ENCODE measurements at regions not wholly inside any gene's neighbourhood (a gene's known extent, or its start where the extent isn't known, plus 50 kb on each side); places are given as distances from the start of the nearest gene placed in this dataset.
A peak's percentile ranks its signal among the peaks of the same experiment; 100 is the strongest.

GRCh38 chr3:63051920-63052319, 176.7 kb upstream of the CADPS start:
- ATAC-seq, result no peak
- no peak overlapping the region for H3K4me3 ChIP-seq
- no peaks in the 10 kb centered on the region for H3K36me3 ChIP-seq
- no peaks in the 10 kb centered on the region for H3K27me3 ChIP-seq
- DNase-seq, result no peak
- H3K4me1 ChIP-seq, result no peaks in the 10 kb centered on the region
- no peaks in the 10 kb centered on the region for H3K9me3 ChIP-seq
- no peak for TF ChIP-seq CTCF (IDR thresholded peaks at IDR 0.05)
- H3K27ac ChIP-seq, result no peak overlapping the region
- intact Hi-C loops (cut with DNase I), result no loop called here

- no peak overlapping the region for H3K4me3 ChIP-seq
- intact Hi-C loops (cut with DNase I), result no loop called here
- no peak for TF ChIP-seq CTCF (IDR thresholded peaks at IDR 0.05)
- no peak for ATAC-seq
- no peaks in the 10 kb centered on the region for H3K27me3 ChIP-seq
- DNase-seq, result no peak
- H3K27ac ChIP-seq, result no peak overlapping the region
- no peaks in the 10 kb centered on the region for H3K36me3 ChIP-seq
- no peaks in the 10 kb centered on the region for H3K4me1 ChIP-seq
- H3K9me3 ChIP-seq, result no peaks in the 10 kb centered on the region
Observed at GRCh38 chr3:63056932-63057331, 181.7 kb upstream of the CADPS start.

GRCh38 chr3:63060412-63060811, 185.2 kb upstream of the CADPS start:
- Histone ChIP-seq H3K9me3 (no peaks in the 10 kb centered on the region), H3K27me3 (no peaks in the 10 kb centered on the region), H3K36me3 (no peaks in the 10 kb centered on the region), H3K27ac (no peak overlapping the region), H3K4me1 (no peaks in the 10 kb centered on the region), H3K4me3 (no peak overlapping the region)
- intact Hi-C loops (cut with DNase I), result no loop called here
- no peak for DNase-seq
- ATAC-seq, result no peak
- no peak for TF ChIP-seq CTCF (IDR thresholded peaks at IDR 0.05)

- Histone ChIP-seq H3K27ac (no peak overlapping the region), H3K4me1 (no peaks in the 10 kb centered on the region), H3K36me3 (no peaks in the 10 kb centered on the region), H3K27me3 (no peaks in the 10 kb centered on the region), H3K9me3 (no peaks in the 10 kb centered on the region), H3K4me3 (no peak overlapping the region)
- DNase-seq, result no peak
- intact Hi-C loops (cut with DNase I), result no loop called here
- TF ChIP-seq CTCF (IDR thresholded peaks at IDR 0.05), result no peak
- ATAC-seq, result peak; percentile 53
Observed at GRCh38 chr3:63061449-63061848, 186.2 kb upstream of the CADPS start.

- Histone ChIP-seq H3K27me3 (no peaks in the 10 kb centered on the region), H3K9me3 (no peaks in the 10 kb centered on the region), H3K4me3 (no peak overlapping the region), H3K36me3 (no peaks in the 10 kb centered on the region), H3K4me1 (no peaks in the 10 kb centered on the region), H3K27ac (no peak overlapping the region)
- intact Hi-C loops (cut with DNase I), result no loop called here
- TF ChIP-seq CTCF (IDR thresholded peaks at IDR 0.05), result no peak
- no peak for ATAC-seq
- no peak for DNase-seq
Observed at GRCh38 chr3:63064209-63064755, 189.1 kb upstream of the CADPS start.
